Vagina (tissue), 2 donors: ENCODE measurements at regions not wholly inside any gene's neighbourhood (a gene's known extent, or its start where the extent isn't known, plus 50 kb on each side); places are given as distances from the start of the nearest gene placed in this dataset.

Experiments used
- DNase-seq, 2 donors: peaks; one replicate each; pipeline ENCODE4 v3.0.0-alpha.2; 2017; ENCODE audit errors: extremely low spot score in 2 of 2
- H3K27ac ChIP-seq: fragments of 200-600 bp; sonication (generic); one replicate; pipeline ENCODE4 v1.5.1; 2019
- H3K27me3 ChIP-seq: fragments of 200-600 bp; sonication (generic); one replicate; pipeline ENCODE4 v1.5.1; 2019
- H3K36me3 ChIP-seq, 2 donors: fragments of 200-600 bp; sonication (generic); one replicate each; pipeline ENCODE4 v1.5.1; 2017 to 2019
- H3K4me1 ChIP-seq: fragments of 200-600 bp; sonication (generic); one replicate; pipeline ENCODE4 v1.5.1; 2019
- H3K4me3 ChIP-seq, 2 donors: fragments of 200-600 bp; sonication (generic); 1 replicate in 1 of 2; 2 replicates in 1 of 2; pipeline ENCODE4 v1.5.1; 2016 to 2019
- H3K9me3 ChIP-seq: fragments of 200-600 bp; sonication (generic); one replicate; pipeline ENCODE4 v1.5.1; 2019
- POLR2A ChIP-seq, 2 donors: fragments of 450-650 bp; IDR thresholded peaks; one replicate each; pipeline ENCODE4 v1.6.1; 2017; ENCODE audit warnings: antibody characterized with exemption in 2 of 2, mild to moderate bottlenecking in 2 of 2, moderate library complexity in 2 of 2
- POLR2AphosphoS5 ChIP-seq, 2 donors: sonication (generic); formaldehyde crosslinking; IDR thresholded peaks; one replicate each; pipeline ENCODE4 v1.9.0; 2017; ENCODE audit warnings: antibody characterized with exemption in 2 of 2, mild to moderate bottlenecking in 2 of 2, low read depth in 1 of 2; ENCODE audit not compliant: insufficient read depth in 1 of 2
- intact Hi-C: fragments of 100-400 bp; cut with DNase I; formaldehyde crosslinking; loops from one replicate; pipeline ENCODE4 v1.15.1; 2023
- TF ChIP-seq, protein P1 (sequence below), 3 experiments: fragments of 450-650 bp in 2 of 3; fragments of 200-600 bp in 1 of 3; sonication (generic) in 1 of 3; IDR thresholded peaks; one replicate each; pipeline ENCODE4 v1.5.1; 2017 to 2019; ENCODE audit warnings: antibody characterized with exemption in 3 of 3, mild to moderate bottlenecking in 2 of 3, moderate library complexity in 2 of 3

DNA sequence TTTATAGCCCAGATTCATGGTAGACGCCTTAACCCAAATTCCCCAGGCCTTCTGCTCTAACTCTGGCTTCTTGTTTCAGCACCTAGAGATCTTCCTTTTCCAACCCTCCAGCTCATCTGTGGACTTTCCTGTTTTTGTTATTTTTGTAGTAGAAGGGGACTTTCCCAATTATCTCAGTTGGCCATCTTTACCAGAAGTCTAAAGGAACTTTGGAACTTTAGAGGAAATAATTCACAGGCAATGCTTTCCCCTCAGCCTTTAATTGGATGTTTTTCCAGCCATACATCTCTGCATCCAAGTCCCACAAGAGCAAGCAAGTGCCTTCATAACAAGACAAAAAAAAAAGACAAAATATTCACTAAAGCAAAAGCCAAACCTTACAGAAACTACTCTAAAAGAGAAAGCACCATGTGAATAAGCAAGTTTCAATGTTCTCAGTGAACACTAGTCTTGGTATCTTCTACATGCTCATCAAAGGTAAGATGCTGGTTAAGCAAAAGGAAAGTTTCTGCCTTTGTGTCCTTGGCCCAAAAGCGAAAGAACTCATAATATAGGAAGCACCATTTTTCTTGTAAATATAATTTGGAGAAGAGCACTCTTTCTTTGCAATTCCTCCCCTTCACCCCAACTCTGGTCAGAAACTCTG is 377.3 kb downstream of the SETD4 start:
- DNase-seq, result no peak
- no peaks in the 10 kb centered on the region for H3K9me3 ChIP-seq
- H3K27me3 ChIP-seq, result no peaks in the 10 kb centered on the region
- H3K27ac ChIP-seq, result no peak overlapping the region
- no peak for TF ChIP-seq POLR2A (IDR thresholded peaks at IDR 0.05)
- TF ChIP-seq, protein P1, sequence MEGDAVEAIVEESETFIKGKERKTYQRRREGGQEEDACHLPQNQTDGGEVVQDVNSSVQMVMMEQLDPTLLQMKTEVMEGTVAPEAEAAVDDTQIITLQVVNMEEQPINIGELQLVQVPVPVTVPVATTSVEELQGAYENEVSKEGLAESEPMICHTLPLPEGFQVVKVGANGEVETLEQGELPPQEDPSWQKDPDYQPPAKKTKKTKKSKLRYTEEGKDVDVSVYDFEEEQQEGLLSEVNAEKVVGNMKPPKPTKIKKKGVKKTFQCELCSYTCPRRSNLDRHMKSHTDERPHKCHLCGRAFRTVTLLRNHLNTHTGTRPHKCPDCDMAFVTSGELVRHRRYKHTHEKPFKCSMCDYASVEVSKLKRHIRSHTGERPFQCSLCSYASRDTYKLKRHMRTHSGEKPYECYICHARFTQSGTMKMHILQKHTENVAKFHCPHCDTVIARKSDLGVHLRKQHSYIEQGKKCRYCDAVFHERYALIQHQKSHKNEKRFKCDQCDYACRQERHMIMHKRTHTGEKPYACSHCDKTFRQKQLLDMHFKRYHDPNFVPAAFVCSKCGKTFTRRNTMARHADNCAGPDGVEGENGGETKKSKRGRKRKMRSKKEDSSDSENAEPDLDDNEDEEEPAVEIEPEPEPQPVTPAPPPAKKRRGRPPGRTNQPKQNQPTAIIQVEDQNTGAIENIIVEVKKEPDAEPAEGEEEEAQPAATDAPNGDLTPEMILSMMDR (IDR thresholded peaks at IDR 0.05), result no peak
- TF ChIP-seq POLR2AphosphoS5 (IDR thresholded peaks at IDR 0.05; ENCODE audit: insufficient read depth in 1 of 2, low read depth in 1 of 2), result no peak
- no peaks in the 10 kb centered on the region for H3K36me3 ChIP-seq
- intact Hi-C loops, result no loop called here
- no peak overlapping the region for H3K4me3 ChIP-seq
- H3K4me1 ChIP-seq, result no peaks in the 10 kb centered on the region

DNA sequence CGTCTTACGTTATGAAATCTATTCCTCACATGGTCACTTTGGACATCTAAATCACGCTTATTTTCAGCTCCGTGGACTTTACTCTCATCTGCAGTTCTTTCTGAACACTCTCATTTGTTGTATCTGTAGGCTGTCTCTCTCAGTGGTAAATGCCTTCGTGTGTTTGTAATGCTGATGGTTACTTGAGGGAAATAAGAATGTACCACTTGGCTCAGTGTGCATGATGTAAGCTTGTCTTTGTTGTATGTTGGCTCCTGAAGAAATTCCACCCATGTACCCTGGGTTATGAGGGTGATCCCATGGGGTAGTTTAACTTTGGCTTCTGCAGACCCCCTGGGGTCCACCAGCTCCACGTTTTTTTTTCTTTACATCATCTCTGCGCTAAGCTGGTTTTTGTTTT is 378.4 kb downstream of the SETD4 start:
- Histone ChIP-seq H3K27ac (no peak overlapping the region), H3K4me1 (no peaks in the 10 kb centered on the region), H3K36me3 (no peaks in the 10 kb centered on the region), H3K4me3 (no peak overlapping the region), H3K9me3 (no peaks in the 10 kb centered on the region), H3K27me3 (no peaks in the 10 kb centered on the region)
- TF ChIP-seq POLR2AphosphoS5 (IDR thresholded peaks at IDR 0.05; ENCODE audit: insufficient read depth in 1 of 2, low read depth in 1 of 2) (no peak), POLR2A (IDR thresholded peaks at IDR 0.05) (no peak)
- TF ChIP-seq, protein P1 (IDR thresholded peaks at IDR 0.05), result no peak
- intact Hi-C loops, result no loop called here
- DNase-seq, result no peak

DNA sequence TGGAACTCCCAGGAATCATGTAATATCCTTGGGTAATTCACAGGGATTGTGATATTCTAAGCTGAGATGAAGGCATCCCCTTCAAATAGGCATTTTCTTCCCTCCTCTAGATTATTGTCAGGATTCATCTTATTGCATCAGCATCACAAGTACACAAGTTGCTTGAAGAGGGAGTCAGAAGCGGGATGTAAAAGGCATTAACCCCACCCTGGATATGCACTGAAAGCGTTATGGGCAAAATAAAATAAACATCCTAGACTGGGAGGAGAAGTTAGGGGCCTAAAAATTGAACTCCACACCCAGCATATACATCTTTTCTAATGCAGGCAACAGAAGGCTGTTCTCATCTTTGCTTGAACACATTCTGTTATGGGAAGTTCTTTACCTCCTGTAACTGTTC is 381.2 kb downstream of the SETD4 start:
- DNase-seq, result no peak
- Histone ChIP-seq H3K9me3 (no peaks in the 10 kb centered on the region), H3K4me1 (no peaks in the 10 kb centered on the region), H3K27ac (no peak overlapping the region), H3K36me3 (no peaks in the 10 kb centered on the region), H3K27me3 (no peaks in the 10 kb centered on the region), H3K4me3 (no peak overlapping the region)
- intact Hi-C loops, result no loop called here
- TF ChIP-seq POLR2AphosphoS5 (IDR thresholded peaks at IDR 0.05; ENCODE audit: insufficient read depth in 1 of 2, low read depth in 1 of 2) (no peak), POLR2A (IDR thresholded peaks at IDR 0.05) (no peak)
- TF ChIP-seq, protein P1 (IDR thresholded peaks at IDR 0.05), result no peak

DNA sequence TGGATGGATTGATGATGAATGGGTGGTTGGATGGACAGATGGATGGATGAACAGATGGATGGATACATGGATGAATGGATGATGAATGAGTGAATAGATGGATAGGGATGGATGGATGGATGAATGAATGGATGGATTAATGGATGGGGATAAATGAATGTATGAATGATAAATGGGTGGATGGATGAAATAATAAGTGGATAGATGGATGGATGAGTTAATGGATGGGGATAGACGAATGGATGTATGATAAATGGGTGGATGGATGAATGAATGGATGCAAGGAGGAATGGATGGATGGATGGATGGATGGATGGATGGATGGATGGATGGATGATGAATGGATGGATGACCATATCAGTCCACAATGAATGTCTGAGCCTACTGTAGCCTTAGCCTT is 381.9 kb downstream of the SETD4 start:
- no peaks in the 10 kb centered on the region for H3K27me3 ChIP-seq
- no peaks in the 10 kb centered on the region for H3K4me1 ChIP-seq
- no peaks in the 10 kb centered on the region for H3K9me3 ChIP-seq
- TF ChIP-seq POLR2A (IDR thresholded peaks at IDR 0.05), result no peak
- TF ChIP-seq, protein P1 (IDR thresholded peaks at IDR 0.05), result no peak
- no peak for TF ChIP-seq POLR2AphosphoS5 (IDR thresholded peaks at IDR 0.05; ENCODE audit: insufficient read depth in 1 of 2, low read depth in 1 of 2)
- no peaks in the 10 kb centered on the region for H3K36me3 ChIP-seq
- no peak overlapping the region for H3K4me3 ChIP-seq
- H3K27ac ChIP-seq, result no peak overlapping the region
- no peak for DNase-seq
- intact Hi-C loops, result no loop called here

DNA sequence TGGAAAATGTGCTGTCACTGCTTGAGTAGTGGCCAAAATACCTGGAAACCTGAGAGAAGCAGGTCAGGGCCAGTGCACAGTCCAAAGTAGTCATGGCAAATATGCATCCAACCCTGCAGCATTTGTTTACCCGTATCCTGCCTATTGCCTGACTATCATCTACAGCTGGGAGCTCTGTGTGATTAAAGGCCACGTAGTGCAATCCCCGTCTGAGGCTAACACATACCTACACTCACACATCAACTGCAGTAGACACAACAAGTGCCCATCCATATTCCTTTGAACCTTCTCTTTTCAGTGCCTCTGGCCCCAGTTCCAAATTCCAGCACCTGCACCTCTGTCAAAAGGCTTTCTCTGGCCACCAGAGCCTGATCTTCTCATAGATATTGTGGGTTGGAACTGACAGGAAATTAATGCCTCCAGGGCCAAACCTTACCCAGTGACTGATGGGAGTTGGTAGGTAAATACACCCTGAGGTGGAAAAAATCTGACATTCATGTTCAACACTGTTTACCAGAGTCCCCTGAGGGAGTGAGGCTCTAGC is 383.0 kb downstream of the SETD4 start:
- no peak overlapping the region for H3K27ac ChIP-seq
- H3K27me3 ChIP-seq, result no peaks in the 10 kb centered on the region
- DNase-seq, result peak in 1 of 2 donors; percentile 69
- intact Hi-C loops, result no loop called here
- TF ChIP-seq, protein P1 (IDR thresholded peaks at IDR 0.05), result no peak
- TF ChIP-seq POLR2A (IDR thresholded peaks at IDR 0.05), result no peak
- no peak for TF ChIP-seq POLR2AphosphoS5 (IDR thresholded peaks at IDR 0.05; ENCODE audit: insufficient read depth in 1 of 2, low read depth in 1 of 2)
- H3K4me1 ChIP-seq, result no peaks in the 10 kb centered on the region
- no peaks in the 10 kb centered on the region for H3K36me3 ChIP-seq
- no peak overlapping the region for H3K4me3 ChIP-seq
- H3K9me3 ChIP-seq, result no peaks in the 10 kb centered on the region
